Middle frontal gyrus (tissue), 1 donor: ENCODE measurements at regions not wholly inside any gene's neighbourhood (a gene's known extent, or its start where the extent isn't known, plus 50 kb on each side); places are given as distances from the start of the nearest gene placed in this dataset.

Source experiments
- DNase-seq: peaks from one replicate; pipeline ENCODE4 v3.0.0-alpha.2; 2015; ENCODE audit warnings: low spot score; ENCODE audit errors: extremely low spot score

- DNase-seq: no peak
Measured at GRCh38 chr6:156383059-156383458, 394.1 kb upstream of the ARID1B start.

GRCh38 chr6:156379392-156380289 is 397.5 kb upstream of the ARID1B start:
- no peak for DNase-seq

GRCh38 chr6:156378853-156379252 is 398.3 kb upstream of the ARID1B start:
- no peak for DNase-seq

- DNase-seq: no peak
Measured at GRCh38 chr6:156376091-156376490, 401.1 kb upstream of the ARID1B start.

GRCh38 chr6:156359912-156360311 is 417.3 kb upstream of the ARID1B start:
- no peak for DNase-seq

- no peak for DNase-seq
Measured at GRCh38 chr6:156352861-156353260, 424.3 kb upstream of the ARID1B start.

GRCh38 chr6:156351346-156351966 is 425.7 kb upstream of the ARID1B start:
- no peak for DNase-seq

- no peak for DNase-seq
Measured at GRCh38 chr6:156350337-156350736, 426.8 kb upstream of the ARID1B start.

- no peak for DNase-seq
Measured at GRCh38 chr6:156348849-156349248, 428.3 kb upstream of the ARID1B start.

- DNase-seq: no peak
Measured at GRCh38 chr6:156348424-156348823, 428.8 kb upstream of the ARID1B start.

GRCh38 chr6:156347656-156348055 is 429.5 kb upstream of the ARID1B start:
- DNase-seq: no peak

GRCh38 chr6:156347246-156347645 is 429.9 kb upstream of the ARID1B start:
- no peak for DNase-seq

- no peak for DNase-seq
Measured at GRCh38 chr6:156345700-156346099, 431.5 kb upstream of the ARID1B start.

- DNase-seq: no peak
Measured at GRCh38 chr6:156344491-156344890, 432.7 kb upstream of the ARID1B start.

- no peak for DNase-seq
Measured at GRCh38 chr6:156337801-156338200, 439.4 kb upstream of the ARID1B start.

GRCh38 chr6:156336733-156337132 is 440.4 kb upstream of the ARID1B start:
- no peak for DNase-seq

- DNase-seq: no peak
Measured at GRCh38 chr6:156336089-156336488, 441.1 kb upstream of the ARID1B start.

GRCh38 chr6:156334966-156335365 is 442.2 kb upstream of the ARID1B start:
- no peak for DNase-seq

- DNase-seq: no peak
Measured at GRCh38 chr6:156319707-156320106, 457.5 kb upstream of the ARID1B start.

- no peak for DNase-seq
Measured at GRCh38 chr6:156316583-156317125, 460.5 kb upstream of the ARID1B start.

GRCh38 chr6:156315146-156315545 is 462.0 kb upstream of the ARID1B start:
- no peak for DNase-seq

GRCh38 chr6:156313037-156313436 is 464.1 kb upstream of the ARID1B start:
- DNase-seq: no peak

GRCh38 chr6:156311291-156311690 is 465.9 kb upstream of the ARID1B start:
- DNase-seq: no peak
